ENCODE measurements at regions not wholly inside any gene's neighbourhood (a gene's known extent, or its start where the extent isn't known, plus 50 kb on each side); places are given as distances from the start of the nearest gene placed in this dataset.

DNA sequence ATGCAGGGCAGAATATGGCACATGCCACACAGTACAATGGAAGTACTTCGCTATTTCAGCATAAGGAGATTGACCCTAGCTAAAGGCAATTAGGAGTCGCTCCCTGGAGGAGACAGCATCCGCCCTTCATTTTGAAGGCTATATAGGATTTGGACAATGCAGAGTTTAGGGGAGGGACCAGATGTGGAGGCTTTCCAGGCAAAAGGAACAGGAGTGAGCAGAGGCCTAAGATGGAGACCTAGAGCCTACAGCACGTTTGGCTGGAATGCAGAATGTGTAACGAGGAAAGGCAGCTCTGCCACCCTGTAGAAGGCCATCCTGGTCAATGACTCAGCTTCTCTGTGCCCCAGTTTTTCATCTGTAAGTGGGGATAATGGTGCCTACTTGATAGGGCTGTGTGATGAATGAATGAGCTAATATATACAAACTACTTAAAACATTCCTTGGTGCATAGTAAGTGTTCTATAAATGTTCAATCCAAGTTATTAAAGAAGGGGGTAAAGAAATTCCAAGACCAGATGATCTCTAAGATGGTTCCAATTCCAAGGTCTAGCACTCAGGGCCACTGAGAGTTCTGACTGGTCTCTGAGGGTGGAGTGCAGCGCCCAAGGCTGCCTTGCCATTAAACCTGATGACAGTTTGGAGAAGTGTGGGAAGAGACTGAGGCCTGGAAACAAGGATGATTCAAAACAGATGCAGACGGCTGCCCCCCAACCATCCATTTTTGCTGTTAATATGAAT, 54.3 kb upstream of the FRMD6 start:
- TF ChIP-seq GATA2 (IDR thresholded peaks at IDR 0.05; ENCODE audit: low read depth, low read length) (no peak), GATA3 (IDR thresholded peaks at IDR 0.05; ENCODE audit: low read depth, low read length) (no peak)

Measured in SH-SY5Y (cell line).